B cell (primary cell): ENCODE measurements at regions not wholly inside any gene's neighbourhood (a gene's known extent, or its start where the extent isn't known, plus 50 kb on each side); places are given as distances from the start of the nearest gene placed in this dataset.

Experiments used
- ATAC-seq: fragments of 200-7000 bp; cut with Tn5 transposase; one replicate; pipeline ENCODE4 v1.10.0; 2021; ENCODE audit warnings: low read depth, mild to moderate bottlenecking, moderate number of reproducible peaks, moderate library complexity
- CTCF ChIA-PET: fragments of 350-600 bp; sonication (Branson Sonifier 250); formaldehyde crosslinking; loops from one replicate; lab custom pipeline; 2021; ENCODE audit warnings: antibody characterized with exemption, inconsistent platforms; lab: Charles Lee
- POLR2A ChIA-PET: fragments of 350-600 bp; sonication (Branson Sonifier 250); formaldehyde crosslinking; loops from one replicate; lab custom pipeline; 2021; ENCODE audit warnings: antibody characterized with exemption; lab: Charles Lee
- DNase-seq: peaks from one replicate; pipeline ENCODE4 v3.0.0; 2013
- H2AFZ ChIP-seq: 2 replicates; pipeline ENCODE4 v1.6.1; 2012; ENCODE audit warnings: mild to moderate bottlenecking, low read depth, low read length; ENCODE audit not compliant: insufficient read depth, poor library complexity, severe bottlenecking
- H3K27ac ChIP-seq, 2 donors: 1 replicate in 1 of 2; 2 replicates in 1 of 2; pipeline ENCODE4 v1.5.1; 2012 to 2013; ENCODE audit warnings: low read length in 2 of 2, mild to moderate bottlenecking in 2 of 2, moderate library complexity in 1 of 2
- H3K27me3 ChIP-seq, 4 experiments: fragments of 200-600 bp in 1 of 4; sonication (generic) in 1 of 4; replicated peaks in 1 of 4; 1 replicate in 2 of 4; 2 replicates in 2 of 4; pipeline versions ENCODE4 v1.6.1 to v1.7.0; 2013 to 2016; ENCODE audit warnings: low read length in 3 of 4, mild to moderate bottlenecking in 2 of 4, mixed read lengths in 1 of 4, moderate library complexity in 1 of 4; ENCODE audit not compliant: insufficient read depth in 4 of 4, control insufficient read depth in 3 of 4; ENCODE audit errors: control extremely low read depth in 1 of 4
- H3K36me3 ChIP-seq, 2 experiments: replicated peaks in 1 of 2; 1 replicate in 1 of 2; 2 replicates in 1 of 2; pipeline versions ENCODE4 v1.6.1 to v1.7.1; 2013; ENCODE audit warnings: low read length in 1 of 2; ENCODE audit not compliant: insufficient read depth in 2 of 2, control insufficient read depth in 1 of 2; ENCODE audit errors: control extremely low read depth in 1 of 2, extremely low read depth in 1 of 2
- H3K4me1 ChIP-seq, 2 donors: fragments of 200-600 bp in 1 of 2; sonication (generic) in 1 of 2; 1 replicate in 1 of 2; 2 replicates in 1 of 2; pipeline versions ENCODE4 v1.5.1 to v1.6.1; 2013 to 2017; ENCODE audit warnings: low read length in 2 of 2; ENCODE audit not compliant: control insufficient read depth in 2 of 2, insufficient read depth in 2 of 2
- H3K4me2 ChIP-seq: replicated peaks from 2 replicates; pipeline ENCODE3; 2012; ENCODE audit warnings: mild to moderate bottlenecking, low read depth, low read length; ENCODE audit not compliant: poor library complexity, severe bottlenecking
- H3K4me3 ChIP-seq, 5 experiments: fragments of 200-600 bp in 1 of 5; sonication (generic) in 1 of 5; 1 replicate in 3 of 5; 2 replicates in 2 of 5; pipeline versions ENCODE4 v1.5.1 to v1.7.0; 2011 to 2016; ENCODE audit warnings: low read length in 4 of 5, mild to moderate bottlenecking in 4 of 5, low read depth in 2 of 5, control low read depth in 1 of 5, moderate library complexity in 1 of 5; ENCODE audit not compliant: insufficient read depth in 1 of 5; ENCODE audit errors: control extremely low read depth in 1 of 5, extremely low read depth in 1 of 5
- H3K79me2 ChIP-seq: fragments of 200-600 bp; sonication (generic); one replicate; pipeline ENCODE4 v1.6.0; 2016; ENCODE audit warnings: low read length; ENCODE audit not compliant: control insufficient read depth, insufficient read depth
- H3K9ac ChIP-seq: fragments of 200-600 bp; sonication (generic); 2 replicates; pipeline ENCODE4 v1.6.1; 2017; ENCODE audit warnings: mild to moderate bottlenecking, low read length, moderate library complexity
- H3K9me3 ChIP-seq, 3 donors: one replicate each; pipeline versions ENCODE4 v1.6.1 to v1.7.1; 2013; ENCODE audit warnings: low read length in 2 of 3; ENCODE audit not compliant: control insufficient read depth in 2 of 3, insufficient read depth in 1 of 3; ENCODE audit errors: control extremely low read depth in 1 of 3
- H4K20me1 ChIP-seq: 2 replicates; pipeline ENCODE4 v1.6.0; 2012; ENCODE audit warnings: mild to moderate bottlenecking, low read length; ENCODE audit not compliant: insufficient read depth, control insufficient read depth, poor library complexity, severe bottlenecking
- H3K27ac Mint-ChIP-seq: one replicate; pipeline ENCODE4 v1.8.0; 2021; ENCODE audit warnings: mixed read lengths
- H3K27me3 Mint-ChIP-seq: one replicate; pipeline ENCODE4 v1.8.0; 2021; ENCODE audit warnings: mixed read lengths
- H3K4me1 Mint-ChIP-seq: one replicate; pipeline ENCODE4 v1.8.0; 2021; ENCODE audit warnings: mixed read lengths
- H3K4me3 Mint-ChIP-seq: one replicate; pipeline ENCODE4 v1.8.0; 2021; ENCODE audit warnings: mixed read lengths
- H3K9me3 Mint-ChIP-seq: one replicate; pipeline ENCODE4 v1.8.0; 2022; ENCODE audit warnings: mixed read lengths; ENCODE audit not compliant: insufficient read depth
- EZH2 ChIP-seq: IDR thresholded peaks from 2 replicates; pipeline ENCODE4 v1.6.1; 2012; ENCODE audit warnings: borderline replicate concordance, low read depth, mild to moderate bottlenecking, moderate library complexity, low read length; ENCODE audit not compliant: insufficient read depth, poor library complexity, severe bottlenecking
- WGBS: methylation state at CpG from one replicate; pipeline ENCODE4 v1.1.5; 2013; ENCODE audit warnings: missing lambda C conversion rate; ENCODE audit not compliant: insufficient coverage; 5-methylcytosine and 5-hydroxymethylcytosine counted together
- intact Hi-C: fragments of 100-400 bp; cut with micrococcal nuclease; formaldehyde crosslinking; loops from one replicate; pipeline ENCODE4 v1.10.0; 2022
- TF ChIP-seq, protein P1 (sequence below): fragments of 200-600 bp; IDR thresholded peaks from one replicate; pipeline ENCODE4 v1.8.0; 2022; ENCODE audit warnings: antibody characterized with exemption, mild to moderate bottlenecking

DNA sequence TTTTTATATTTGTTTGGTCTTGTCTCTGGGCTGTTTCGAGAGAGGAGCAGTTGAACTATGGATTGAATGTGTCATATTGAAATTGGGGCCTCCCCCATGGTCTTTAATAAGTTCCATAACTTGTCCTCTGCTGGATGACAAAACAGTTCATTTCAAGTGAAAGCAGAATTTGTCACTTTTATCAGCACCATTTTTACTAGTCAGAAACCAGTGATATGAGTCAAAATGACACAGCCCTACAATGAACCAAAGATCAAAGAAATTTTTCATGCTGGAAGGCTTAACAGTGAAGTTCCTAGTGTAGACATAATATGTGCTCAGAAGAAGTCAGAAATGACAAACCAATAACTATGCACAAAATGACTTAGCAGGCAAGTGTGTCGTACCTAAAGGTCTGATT is 133.6 kb upstream of the VWC2 start:
- ChIA-PET POLR2A (no interaction called here), CTCF (no interaction called here)
- DNase-seq (no peak), ATAC-seq (no peak)
- H3K4me2 ChIP-seq: no peak overlapping the region
- H3K9ac ChIP-seq: no peak overlapping the region
- no peaks in the 10 kb centered on the region for H4K20me1 ChIP-seq
- no peaks in the 10 kb centered on the region for H3K4me1 ChIP-seq
- intact Hi-C loops: no loop called here
- Mint-ChIP-seq H3K4me3 (no peak overlapping the region), H3K27ac (no peak overlapping the region), H3K9me3 (peaks cover 2% of the 10 kb centered on the region), H3K27me3 (no peaks in the 10 kb centered on the region), H3K4me1 (no peaks in the 10 kb centered on the region)
- no peaks in the 10 kb centered on the region for H3K79me2 ChIP-seq
- H2AFZ ChIP-seq: no peak overlapping the region
- peaks cover 0 to 3% (median 0%) of the 10 kb centered on the region in 3 donors for H3K9me3 ChIP-seq
- no peaks in the 10 kb centered on the region for H3K27me3 ChIP-seq
- H3K27ac ChIP-seq: no peak overlapping the region
- no peaks in the 10 kb centered on the region for H3K36me3 ChIP-seq
- TF ChIP-seq, protein P1, sequence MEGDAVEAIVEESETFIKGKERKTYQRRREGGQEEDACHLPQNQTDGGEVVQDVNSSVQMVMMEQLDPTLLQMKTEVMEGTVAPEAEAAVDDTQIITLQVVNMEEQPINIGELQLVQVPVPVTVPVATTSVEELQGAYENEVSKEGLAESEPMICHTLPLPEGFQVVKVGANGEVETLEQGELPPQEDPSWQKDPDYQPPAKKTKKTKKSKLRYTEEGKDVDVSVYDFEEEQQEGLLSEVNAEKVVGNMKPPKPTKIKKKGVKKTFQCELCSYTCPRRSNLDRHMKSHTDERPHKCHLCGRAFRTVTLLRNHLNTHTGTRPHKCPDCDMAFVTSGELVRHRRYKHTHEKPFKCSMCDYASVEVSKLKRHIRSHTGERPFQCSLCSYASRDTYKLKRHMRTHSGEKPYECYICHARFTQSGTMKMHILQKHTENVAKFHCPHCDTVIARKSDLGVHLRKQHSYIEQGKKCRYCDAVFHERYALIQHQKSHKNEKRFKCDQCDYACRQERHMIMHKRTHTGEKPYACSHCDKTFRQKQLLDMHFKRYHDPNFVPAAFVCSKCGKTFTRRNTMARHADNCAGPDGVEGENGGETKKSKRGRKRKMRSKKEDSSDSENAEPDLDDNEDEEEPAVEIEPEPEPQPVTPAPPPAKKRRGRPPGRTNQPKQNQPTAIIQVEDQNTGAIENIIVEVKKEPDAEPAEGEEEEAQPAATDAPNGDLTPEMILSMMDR: no peak
- no peak for TF ChIP-seq EZH2
- H3K4me3 ChIP-seq: no peak overlapping the region
- WGBS: 100% methylated on average over 1 of the region's 2 CpGs

DNA sequence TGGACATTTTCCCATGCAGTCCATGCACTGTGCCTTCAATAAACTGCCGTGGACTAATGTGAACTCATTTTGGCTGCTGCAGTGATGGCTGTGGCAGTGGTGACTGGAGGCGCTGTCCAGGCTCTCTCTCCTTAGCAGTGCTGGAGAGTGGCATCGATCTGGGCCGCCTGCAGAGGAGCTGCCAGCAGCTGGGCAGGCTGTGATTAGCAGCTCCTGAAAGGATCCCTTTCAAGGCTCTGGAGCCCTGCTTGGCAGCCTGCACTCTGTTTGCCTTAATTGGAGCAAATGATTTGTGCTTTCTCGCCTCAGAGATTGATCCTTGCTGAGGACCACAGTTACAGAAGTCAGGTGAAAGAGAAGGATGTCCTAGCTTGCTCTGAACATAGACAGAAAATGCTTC is 130.1 kb upstream of the VWC2 start:
- no peaks in the 10 kb centered on the region for H3K4me1 Mint-ChIP-seq
- no peaks in the 10 kb centered on the region for H3K27me3 Mint-ChIP-seq
- H3K27ac Mint-ChIP-seq: no peak overlapping the region
- 79% methylated on average over 5 of the region's 5 CpGs for WGBS
- intact Hi-C loops: no loop called here
- H3K9me3 Mint-ChIP-seq: no peaks in the 10 kb centered on the region
- TF ChIP-seq, protein P1: no peak
- no peak for TF ChIP-seq EZH2
- H3K9ac ChIP-seq: no peak overlapping the region
- CTCF ChIA-PET: no interaction called here
- H3K9me3 ChIP-seq: peaks cover 0 to 3% (median 0%) of the 10 kb centered on the region in 3 donors
- H3K4me2 ChIP-seq: no peak overlapping the region
- no peak for DNase-seq
- H3K4me1 ChIP-seq: no peaks in the 10 kb centered on the region
- H3K4me3 Mint-ChIP-seq: no peak overlapping the region
- no peak overlapping the region for H2AFZ ChIP-seq
- no peaks in the 10 kb centered on the region for H3K27me3 ChIP-seq
- no peaks in the 10 kb centered on the region for H3K36me3 ChIP-seq
- H3K4me3 ChIP-seq: no peak overlapping the region
- POLR2A ChIA-PET: no interaction called here
- no peak for ATAC-seq
- H3K27ac ChIP-seq: no peak overlapping the region
- no peaks in the 10 kb centered on the region for H4K20me1 ChIP-seq
- no peaks in the 10 kb centered on the region for H3K79me2 ChIP-seq
